GM19240 (cell line): ENCODE measurements at regions not wholly inside any gene's neighbourhood (a gene's known extent, or its start where the extent isn't known, plus 50 kb on each side); places are given as distances from the start of the nearest gene placed in this dataset.

Source experiments
- DNase-seq: peaks from one replicate; pipeline ENCODE4 v3.0.0; 2011; ENCODE audit warnings: low spot score; ENCODE audit not compliant: insufficient read length

DNA sequence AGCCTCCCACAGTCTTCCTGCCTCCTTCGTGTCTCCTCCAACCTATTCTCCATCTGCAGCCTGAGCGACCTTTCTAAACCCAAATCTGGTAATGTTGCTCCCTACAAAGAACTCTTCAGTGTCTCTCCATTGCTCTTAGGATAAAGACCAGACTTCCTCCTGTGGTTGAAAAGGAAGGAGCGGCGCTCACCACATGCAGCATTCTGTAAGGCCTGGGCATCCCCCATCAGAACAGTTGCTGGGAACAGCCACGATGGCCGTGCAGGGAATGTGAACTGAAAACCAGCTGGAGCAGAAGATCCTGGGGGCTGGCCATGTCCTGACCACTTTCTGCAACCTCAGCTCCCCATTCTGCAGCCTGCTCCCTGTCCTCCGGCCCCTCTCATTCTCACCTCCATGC lies 237.8 kb upstream of the ZMIZ1 start:
- no peak for DNase-seq

DNA sequence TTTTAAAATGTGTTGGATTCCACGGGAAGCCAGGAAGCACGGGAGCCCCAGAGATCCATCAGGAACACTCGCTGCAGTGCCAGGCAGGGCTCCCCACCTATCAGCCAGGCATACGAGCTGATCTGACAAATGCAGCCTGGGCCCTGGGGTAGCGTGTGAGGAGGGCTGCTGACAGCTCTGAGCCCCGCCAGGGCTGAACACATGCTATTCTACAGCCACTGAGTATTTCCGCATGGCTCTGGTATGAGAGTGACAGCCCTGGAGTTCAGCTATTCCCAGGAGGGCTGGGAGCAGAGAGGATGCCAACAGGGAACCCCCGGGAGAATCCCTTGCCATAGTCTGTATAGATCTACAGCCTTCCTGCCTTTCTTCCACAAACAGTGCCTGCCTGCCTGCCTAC lies 237.3 kb upstream of the ZMIZ1 start:
- DNase-seq, result no peak

DNA sequence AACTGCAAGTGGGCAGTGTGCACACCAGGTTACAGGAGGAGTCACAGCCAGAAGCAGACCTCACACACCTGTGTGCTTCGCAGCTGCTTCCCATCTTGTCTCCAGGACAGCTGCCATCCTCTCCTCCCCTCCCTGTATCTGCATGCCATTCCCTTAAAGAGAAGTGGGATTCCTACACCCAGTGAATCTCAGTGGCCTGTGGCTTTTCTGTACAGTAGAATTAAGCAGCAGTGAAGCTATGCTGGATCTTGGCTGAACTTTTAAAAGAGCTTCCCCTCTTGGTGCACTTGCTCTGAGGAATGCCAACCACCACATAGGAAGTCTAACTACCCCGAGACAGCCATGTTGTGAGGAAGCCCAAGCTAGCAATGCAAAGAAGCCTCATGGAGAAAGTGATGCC lies 236.5 kb upstream of the ZMIZ1 start:
- no peak for DNase-seq

DNA sequence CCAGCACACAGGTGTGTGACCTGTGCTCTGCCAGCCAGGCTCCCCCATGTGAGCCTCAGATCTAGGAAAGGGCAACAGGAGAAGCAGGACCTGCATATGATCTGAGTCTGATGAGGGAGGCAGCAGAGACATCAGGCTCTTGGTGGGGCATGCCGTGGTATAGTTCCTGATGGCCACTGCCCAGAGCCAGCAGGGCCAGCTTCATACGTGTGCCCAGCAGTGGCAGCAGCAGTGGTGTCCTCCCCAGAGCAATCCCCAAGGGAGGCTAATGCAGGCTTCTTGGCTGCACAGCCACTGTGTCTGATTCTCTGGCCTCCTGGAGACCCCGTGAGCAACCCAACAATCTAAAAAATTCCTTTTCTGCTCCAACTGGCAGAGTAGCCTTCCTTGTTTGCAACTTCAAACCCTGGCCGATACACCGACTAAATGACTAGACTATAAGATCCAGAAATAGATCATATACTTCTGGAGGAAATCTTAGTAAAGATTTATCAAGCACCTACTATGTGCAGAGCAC lies 230.6 kb upstream of the ZMIZ1 start:
- no peak for DNase-seq

DNA sequence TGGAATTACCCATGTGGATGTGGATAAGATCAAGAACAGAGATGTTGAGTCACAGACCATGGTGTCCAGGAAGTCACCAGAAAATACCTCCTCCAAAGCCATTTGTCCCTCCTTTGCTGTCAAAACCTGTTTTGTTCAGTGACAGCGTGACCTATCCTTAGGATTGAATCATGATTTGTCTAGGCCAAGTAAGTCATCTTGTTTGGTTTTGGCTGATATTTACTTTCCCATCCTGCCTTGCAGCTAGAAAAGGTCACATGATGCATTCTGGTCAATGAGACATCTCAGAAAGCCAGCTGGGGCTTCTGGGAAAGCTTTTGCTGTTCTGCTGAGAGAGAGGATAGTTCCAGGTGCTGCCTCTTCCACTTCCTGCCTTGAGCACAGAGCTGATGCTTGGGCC lies 225.3 kb upstream of the ZMIZ1 start:
- DNase-seq, result no peak

DNA sequence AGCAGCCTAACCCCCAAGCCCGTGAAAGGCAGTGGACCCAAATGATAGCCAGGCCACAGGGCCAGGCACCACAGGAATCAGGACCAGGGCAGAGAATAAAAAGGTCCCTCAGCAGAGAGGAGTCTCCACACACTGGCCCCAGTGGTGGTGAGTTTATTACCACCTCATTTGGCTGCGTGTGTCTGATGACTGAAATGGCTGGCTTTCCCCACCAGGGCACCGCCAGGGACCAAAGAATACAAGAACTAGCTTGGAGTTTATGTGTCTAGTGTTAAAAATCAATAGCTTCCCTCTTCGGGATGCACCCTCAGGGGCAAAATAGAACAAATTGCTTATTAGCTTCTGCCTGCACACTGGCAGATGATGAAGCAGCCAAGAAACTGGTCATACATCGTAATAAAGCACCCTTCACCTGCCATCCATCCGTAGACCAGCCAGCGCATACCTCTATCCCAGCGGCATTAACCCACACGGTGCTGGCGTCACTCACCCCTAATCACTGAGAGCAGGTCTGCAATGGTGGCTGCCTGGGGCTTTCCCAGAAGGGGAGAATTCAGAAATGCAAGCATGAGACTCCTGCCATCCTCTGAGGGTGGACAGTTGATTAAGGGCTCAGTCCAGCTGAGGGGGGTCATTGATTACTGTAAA lies 223.7 kb upstream of the ZMIZ1 start:
- no peak for DNase-seq

DNA sequence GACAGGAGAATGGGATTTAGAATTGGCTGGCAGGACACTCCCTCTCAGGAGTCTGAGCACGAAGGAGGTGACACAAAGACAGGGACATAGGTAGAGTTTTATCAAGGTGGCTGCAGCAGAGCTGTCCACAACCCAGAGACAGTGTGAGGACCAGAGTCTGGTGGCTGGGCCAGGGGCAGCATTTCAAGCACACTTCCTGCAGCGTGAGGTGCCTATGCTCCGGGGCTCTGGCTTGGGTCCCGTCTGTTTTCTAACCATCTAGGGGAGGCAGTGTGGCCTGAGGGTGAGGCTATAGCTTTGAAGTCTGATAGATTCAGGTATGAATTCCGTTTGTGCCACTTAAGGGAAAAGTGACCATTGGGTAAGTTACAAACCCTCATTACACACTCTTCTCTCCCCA lies 222.7 kb upstream of the ZMIZ1 start:
- DNase-seq, result no peak

DNA sequence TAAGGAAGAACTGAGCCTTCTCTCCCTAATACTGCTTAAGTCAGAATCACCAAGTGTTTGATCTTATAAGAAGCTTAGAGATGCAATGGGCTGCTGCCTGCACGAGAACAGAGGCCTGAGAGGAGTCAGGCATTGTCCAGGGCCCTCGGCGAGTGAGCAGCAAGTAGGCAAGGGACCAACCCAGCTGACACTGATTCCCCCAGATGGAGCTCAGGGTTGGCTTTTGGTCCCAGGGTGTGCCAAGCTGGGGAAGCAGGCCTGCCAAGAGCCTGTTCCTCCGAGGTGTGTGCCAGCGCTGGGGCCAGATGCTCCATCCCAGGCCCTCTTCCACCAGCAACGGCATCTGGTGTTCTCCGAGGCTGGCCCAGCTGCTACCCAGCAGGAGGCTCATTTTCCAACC lies 222.0 kb upstream of the ZMIZ1 start:
- no peak for DNase-seq

DNA sequence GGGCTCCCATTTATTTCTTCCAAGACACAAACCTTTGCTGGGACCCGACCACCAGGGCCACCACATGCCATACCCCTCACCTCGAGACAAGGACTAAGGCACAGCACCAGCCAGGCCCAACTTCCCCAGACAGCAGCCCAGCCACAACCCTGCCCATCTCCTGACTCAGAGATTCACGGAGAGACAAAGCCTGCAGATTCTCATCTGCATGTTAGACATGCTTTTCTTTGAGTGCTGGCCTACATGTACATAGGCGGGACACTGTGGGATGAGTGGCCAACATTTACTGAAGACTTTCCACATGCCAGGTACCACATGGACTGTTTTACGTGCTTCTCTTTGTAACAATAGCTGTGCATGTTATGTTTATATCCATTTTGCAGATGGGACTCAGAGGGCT lies 221.3 kb upstream of the ZMIZ1 start:
- DNase-seq, result no peak

DNA sequence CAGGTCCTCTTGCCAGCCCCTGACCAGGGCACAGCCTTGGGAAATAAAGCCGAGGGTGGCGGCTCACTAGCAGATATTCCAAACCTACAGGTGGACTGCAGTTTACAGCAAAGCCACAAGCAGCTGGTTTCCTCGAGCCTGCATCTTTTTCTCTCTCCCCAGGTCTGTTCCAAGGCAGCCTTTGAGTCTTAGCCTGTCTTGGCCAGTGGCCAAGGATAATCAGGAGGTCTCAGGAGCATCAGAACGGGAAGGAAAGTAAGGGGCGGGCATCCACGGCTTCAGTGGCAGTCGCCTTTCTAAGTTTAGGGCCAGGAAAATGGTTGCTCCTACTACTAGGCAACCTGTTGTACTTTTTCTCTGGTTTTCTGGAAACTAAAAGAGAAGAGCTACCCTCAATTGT lies 219.7 kb upstream of the ZMIZ1 start:
- DNase-seq, result no peak

DNA sequence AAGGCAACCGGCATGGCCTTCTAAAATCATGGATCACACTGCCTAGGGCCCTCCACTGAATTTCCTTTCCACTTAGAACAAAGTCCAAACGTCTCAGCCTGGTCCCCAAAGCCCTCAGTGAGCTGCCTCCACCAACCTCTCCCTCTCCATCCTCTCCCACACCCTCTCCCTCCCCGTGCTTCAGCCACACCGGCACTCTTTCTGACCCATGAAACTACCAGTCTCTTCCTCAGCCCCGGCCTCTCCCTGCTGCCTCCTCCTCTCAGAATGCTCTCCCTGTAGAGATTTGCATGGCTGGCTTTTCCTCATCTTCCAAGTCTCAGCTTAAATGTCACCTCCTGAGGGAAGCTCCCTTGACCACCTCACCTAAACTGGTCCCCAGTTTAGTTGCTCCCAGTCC lies 219.0 kb upstream of the ZMIZ1 start:
- DNase-seq, result no peak

DNA sequence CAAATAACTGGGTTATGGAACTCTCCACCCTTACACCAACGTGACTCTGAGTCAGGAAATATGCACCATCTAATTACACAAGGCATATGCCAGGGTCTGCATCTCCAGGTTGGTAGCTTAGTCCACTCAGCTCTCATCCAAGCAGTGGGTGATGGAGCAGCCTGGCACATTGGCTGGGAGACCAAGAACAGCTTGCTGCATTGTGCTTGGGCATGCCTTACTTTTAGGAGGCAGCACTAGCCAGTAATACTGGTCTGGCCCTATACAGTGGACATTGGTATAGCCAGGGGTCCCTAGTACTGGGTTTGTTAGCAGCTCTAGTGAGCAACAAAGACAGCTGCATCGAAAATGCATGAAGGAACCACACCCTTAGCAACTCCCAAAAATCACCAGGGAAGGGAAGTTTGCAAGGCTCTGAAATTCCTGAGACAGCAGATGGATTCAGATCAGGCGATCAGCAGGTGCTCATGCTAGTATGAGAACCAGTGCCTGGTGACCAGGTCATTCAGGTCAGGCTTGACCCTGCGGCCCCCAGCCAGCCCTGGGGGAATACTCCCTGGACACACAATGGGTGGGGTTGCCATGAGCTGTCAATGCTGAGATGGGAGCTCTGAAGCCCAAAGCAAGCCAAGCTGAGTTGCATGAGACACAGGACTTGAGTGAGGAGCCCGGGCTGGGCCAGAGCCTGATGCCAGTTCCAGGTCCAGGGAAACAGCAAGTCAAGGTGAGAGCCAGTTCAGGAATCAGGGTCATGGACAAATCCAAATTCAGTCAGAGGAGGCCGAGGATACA lies 217.9 kb upstream of the ZMIZ1 start:
- no peak for DNase-seq

DNA sequence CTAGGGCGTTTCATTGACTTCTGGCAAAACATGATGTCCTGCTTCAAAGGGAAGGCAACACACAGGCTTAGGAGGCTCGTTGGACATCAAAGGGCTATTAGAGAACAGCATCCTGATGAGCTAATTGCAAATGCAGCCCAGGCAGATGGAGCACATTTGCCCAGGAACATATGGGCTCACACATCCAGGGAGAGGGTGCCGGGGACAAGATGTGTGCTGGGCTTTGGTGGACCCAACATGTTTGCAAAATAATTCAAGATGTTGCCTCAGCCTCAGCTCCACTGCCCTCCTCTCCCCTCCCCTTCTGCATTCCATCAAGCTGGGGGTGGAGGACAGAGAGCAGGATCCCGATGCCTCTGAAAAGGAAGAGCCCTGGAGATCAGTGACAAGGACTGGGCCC lies 217.1 kb upstream of the ZMIZ1 start:
- DNase-seq, result no peak

DNA sequence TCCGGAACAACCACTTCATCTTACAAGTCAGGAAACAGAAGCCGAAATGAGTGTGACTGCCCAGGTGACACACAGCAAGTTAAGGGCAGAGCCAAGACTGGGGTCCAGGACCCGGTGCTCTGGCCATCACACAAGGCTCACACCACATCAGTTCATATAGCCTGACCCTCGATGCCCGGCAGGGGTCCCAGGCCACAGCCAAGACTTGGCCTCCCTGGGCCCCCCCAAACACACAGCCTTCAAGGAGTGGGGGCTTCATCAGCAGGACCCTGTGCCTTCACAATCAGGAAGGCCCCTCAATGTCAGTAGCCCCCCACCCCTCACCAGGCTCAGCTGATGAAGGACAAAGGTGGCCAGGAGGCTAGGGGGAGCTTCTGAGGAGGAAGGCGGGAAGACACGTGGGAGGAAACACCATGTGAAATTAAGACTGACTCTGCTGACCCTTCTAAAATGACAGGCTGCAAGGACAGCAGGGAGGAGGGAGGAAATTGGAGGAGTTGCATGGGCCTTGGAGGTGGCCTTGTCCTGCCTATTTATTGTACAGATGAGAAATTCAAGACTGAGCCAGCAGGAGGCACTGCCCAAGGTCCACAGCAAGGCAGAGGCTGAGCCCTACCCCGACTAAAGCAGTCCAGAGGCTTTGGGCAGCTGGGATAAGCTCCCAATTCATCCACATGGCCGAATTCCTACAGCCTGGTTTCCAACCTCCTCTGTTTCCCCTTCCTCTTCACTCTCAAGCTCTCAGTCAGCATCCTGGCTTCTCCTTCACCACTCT lies 216.1 kb upstream of the ZMIZ1 start:
- no peak for DNase-seq

DNA sequence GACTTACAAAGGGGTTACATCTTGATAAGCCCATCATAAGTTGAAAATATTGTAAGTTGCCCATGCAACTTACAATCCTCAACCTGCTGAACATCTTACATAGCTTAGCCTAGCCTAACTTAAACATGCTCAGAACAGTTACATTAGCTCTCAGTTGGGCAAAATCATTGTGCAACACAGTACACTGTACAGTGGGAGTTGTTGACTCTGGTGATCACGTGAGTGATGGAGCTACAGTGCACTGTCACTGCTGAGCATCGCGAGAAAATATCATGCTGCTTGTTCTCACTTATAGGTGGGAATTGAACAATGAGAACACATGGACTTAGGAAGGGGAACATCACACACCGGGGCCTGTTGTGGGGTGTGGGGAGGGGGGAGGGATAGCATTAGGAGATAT lies 214.9 kb upstream of the ZMIZ1 start:
- no peak for DNase-seq

DNA sequence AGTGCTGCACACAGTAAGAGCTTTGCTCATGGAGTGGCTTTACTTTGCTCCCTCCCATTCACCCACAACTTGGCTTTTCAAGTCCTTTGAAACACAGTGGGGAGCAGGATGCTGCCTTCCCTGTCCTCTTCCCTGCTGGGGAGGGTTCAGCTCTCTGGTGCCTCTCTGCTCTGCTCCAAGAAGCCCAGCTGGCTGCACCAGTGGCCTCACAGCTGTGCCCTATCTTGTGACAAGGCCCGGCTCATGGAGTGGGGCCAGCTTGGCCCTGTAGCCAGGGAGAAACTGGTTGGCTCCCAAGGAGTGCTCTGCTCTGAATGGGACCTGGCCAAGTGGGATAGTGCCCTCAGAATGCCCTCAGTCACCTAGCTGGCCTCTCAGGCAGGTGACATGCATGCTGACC lies 212.3 kb upstream of the ZMIZ1 start:
- no peak for DNase-seq

DNA sequence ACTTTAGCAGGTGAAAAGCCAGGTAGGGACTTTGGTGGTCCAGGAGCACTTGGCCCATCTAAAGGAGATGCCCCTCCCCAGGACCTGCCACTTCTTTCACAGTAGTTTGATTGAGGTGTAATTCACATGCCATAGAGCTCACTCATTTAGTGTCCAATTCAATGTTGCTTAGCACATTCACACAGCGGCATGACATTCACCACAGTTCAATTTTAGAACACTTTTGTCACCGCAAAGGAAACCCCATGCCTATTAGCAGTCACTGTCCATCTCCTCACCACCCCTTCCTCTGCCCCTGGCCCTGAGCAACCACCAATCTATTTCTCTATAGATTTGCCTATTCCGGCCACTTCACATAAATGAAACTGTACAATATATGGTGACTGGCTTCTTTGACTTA lies 211.6 kb upstream of the ZMIZ1 start:
- no peak for DNase-seq

DNA sequence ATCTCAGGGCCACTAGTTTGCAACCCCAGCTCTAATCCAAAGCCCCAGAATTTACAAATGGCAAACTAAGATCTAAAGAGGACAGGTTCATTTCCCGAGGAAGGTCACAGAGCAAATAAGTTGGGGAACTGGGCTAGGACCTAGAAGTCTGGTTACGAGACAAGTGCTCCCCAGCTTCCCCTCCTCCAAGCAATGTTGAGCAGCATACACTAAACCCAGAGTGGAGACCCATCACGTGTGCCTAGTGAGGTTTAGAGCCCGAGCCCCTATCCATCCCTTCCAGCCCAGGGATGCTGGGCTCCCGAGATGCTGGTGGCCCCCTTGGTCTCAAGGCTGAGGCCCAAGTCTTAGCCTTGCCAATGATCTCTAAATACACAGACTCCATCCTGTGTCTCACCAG lies 209.5 kb upstream of the ZMIZ1 start:
- no peak for DNase-seq

DNA sequence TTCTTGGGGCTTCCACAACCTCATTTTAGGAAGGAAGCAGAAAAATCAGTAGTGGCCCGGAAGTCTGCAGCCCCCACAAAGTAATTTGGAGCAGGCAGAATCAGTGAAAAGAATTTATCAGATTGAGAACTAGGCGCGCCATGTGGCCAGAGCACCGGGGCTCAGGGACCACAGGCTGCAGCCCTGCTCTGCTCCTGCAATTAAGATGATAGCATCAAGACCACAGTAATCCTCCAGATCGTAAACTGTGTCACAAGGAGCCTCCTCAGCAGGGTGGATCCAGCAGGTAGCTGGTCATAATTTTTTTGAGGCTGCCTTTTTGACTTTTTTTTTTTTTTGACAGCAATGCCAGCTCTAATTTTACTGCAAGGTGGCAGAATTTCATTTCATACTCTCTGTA lies 209.0 kb upstream of the ZMIZ1 start:
- no peak for DNase-seq

DNA sequence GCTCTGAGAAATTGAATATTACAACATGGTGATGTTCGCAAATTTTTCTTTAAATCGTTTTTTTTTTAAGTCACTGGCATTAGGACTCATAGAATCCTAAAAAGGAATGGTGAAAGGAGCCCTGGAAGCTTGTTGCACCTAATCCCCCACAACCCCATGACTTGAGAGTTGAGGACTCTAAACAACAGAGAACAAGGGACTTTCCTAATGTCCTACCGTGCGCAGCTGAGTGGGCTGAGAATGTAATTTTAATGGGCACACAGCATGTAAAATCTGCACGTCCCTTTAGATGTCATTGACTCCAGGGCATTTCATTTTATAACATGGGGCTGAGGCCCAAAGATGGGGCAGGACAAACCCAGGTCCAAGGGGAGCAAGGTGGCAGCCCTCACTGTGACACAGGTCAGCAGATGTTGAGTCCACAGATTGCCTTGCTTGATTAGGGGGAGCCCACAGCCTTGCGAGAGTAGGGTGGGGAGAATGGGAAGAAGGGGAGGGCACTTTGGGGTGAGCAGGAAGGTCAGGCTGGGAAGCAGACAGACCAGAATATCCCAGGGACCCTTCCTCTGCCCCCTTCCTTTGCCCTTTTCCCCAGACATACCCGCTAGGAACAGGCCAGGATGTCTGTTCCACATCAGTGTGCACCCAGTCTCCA lies 208.4 kb upstream of the ZMIZ1 start:
- DNase-seq, result no peak

DNA sequence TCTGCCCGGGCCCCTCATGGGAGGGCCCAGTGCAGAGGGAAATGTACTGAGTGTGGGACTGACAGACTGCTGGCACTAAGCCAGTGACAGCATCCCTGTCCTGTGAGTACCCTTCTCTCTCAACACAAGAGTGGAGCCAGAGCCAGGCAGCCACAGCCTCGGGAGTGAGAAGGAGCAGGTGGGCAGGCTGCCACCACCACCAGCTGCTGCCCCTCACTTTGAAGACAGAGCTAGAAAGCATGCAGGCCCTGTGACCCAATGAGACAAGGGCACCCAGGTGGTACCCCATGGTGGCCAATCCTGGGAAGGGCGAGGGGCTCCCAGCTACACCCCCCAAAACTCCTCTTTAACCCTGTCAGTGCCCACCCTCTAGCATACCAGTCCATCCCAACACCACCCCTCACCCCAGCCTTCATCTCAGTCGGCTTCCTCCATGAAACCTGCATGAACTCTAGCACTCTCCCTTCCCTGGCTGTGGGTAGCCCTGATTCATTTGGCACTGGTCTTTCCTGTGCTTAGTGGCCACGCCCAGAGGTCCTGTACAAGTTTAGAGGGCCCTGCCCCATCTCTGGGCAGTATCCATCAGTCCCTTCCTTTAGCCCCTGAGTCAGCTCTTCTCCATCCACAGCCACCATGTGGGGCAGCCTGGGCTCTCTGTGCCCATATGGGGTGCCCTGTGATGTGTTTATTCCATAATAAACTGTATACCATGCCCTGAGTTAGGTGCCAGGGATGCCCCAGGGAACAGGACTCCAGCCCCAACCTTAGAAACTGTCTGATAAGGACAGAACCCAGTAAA lies 207.0 kb upstream of the ZMIZ1 start:
- no peak for DNase-seq
